ENCODE measurements at regions not wholly inside any gene's neighbourhood (a gene's known extent, or its start where the extent isn't known, plus 50 kb on each side); places are given as distances from the start of the nearest gene placed in this dataset.
"Not testable (repeated sequence)": the region's sequence is repeated elsewhere in the genome, so short reads cannot be mapped to it uniquely, and the experiment has no call there.

GRCh38 chr16:88164196-88165039, 213.2 kb downstream of the BANP start:
- not testable (repeated sequence) for DNase-seq

- DNase-seq, result not testable (repeated sequence)
Measured at GRCh38 chr16:88165040-88165544, 213.9 kb downstream of the BANP start.

GRCh38 chr16:88165683-88166082, 214.4 kb downstream of the BANP start:
- DNase-seq, result not testable (repeated sequence)

- DNase-seq, result not testable (repeated sequence)
Measured at GRCh38 chr16:88166209-88166773, 215.1 kb downstream of the BANP start.

GRCh38 chr16:88167798-88168556, 214.8 kb upstream of the ZNF469 start:
- DNase-seq, result not testable (repeated sequence)

GRCh38 chr16:88168557-88168949, 214.2 kb upstream of the ZNF469 start:
- not testable (repeated sequence) for DNase-seq

GRCh38 chr16:88169136-88169830, 213.5 kb upstream of the ZNF469 start:
- DNase-seq, result not testable (repeated sequence)

GRCh38 chr16:88169831-88170165, 213.0 kb upstream of the ZNF469 start:
- DNase-seq, result not testable (repeated sequence)

- no peak for DNase-seq
Measured at GRCh38 chr16:88170528-88170991, 212.2 kb upstream of the ZNF469 start.

GRCh38 chr16:88171126-88171525, 211.6 kb upstream of the ZNF469 start:
- not testable (repeated sequence) for DNase-seq

- DNase-seq, result not testable (repeated sequence)
Measured at GRCh38 chr16:88176184-88176583, 206.6 kb upstream of the ZNF469 start.

GRCh38 chr16:88176591-88177180, 206.1 kb upstream of the ZNF469 start:
- DNase-seq, result not testable (repeated sequence)

- not testable (repeated sequence) for DNase-seq
Measured at GRCh38 chr16:88178251-88178650, 204.5 kb upstream of the ZNF469 start.

- DNase-seq, result not testable (repeated sequence)
Measured at GRCh38 chr16:88178896-88179295, 203.9 kb upstream of the ZNF469 start.

GRCh38 chr16:88182967-88183881, 199.5 kb upstream of the ZNF469 start:
- not testable (repeated sequence) for DNase-seq

GRCh38 chr16:88184053-88184452, 198.7 kb upstream of the ZNF469 start:
- not testable (repeated sequence) for DNase-seq

GRCh38 chr16:88184566-88185355, 198.0 kb upstream of the ZNF469 start:
- not testable (repeated sequence) for DNase-seq

GRCh38 chr16:88185406-88185805, 197.4 kb upstream of the ZNF469 start:
- DNase-seq, result not testable (repeated sequence)
